Duodenal mucosa (tissue), 2 donors: ENCODE measurements at regions not wholly inside any gene's neighbourhood (a gene's known extent, or its start where the extent isn't known, plus 50 kb on each side); places are given as distances from the start of the nearest gene placed in this dataset.
"Not testable (repeated sequence)": the region's sequence is repeated elsewhere in the genome, so short reads cannot be mapped to it uniquely, and the experiment has no call there.

Source experiments
- H3K27ac ChIP-seq: one replicate; pipeline ENCODE4 v1.7.0; 2013; ENCODE audit warnings: low read depth, low read length
- H3K27me3 ChIP-seq, 2 donors: one replicate each; pipeline ENCODE4 v1.7.0; 2013; ENCODE audit warnings: low read length in 2 of 2, control low read depth in 1 of 2; ENCODE audit not compliant: insufficient read depth in 2 of 2, control insufficient read depth in 1 of 2
- H3K36me3 ChIP-seq, 2 donors: one replicate each; pipeline ENCODE4 v1.7.0; 2013; ENCODE audit warnings: low read length in 2 of 2, control low read depth in 1 of 2; ENCODE audit not compliant: insufficient read depth in 2 of 2, control insufficient read depth in 1 of 2
- H3K4me1 ChIP-seq, 2 donors: one replicate each; pipeline ENCODE4 v1.7.0; 2013; ENCODE audit warnings: low read length in 2 of 2, control low read depth in 1 of 2; ENCODE audit not compliant: insufficient read depth in 2 of 2, control insufficient read depth in 1 of 2
- H3K4me3 ChIP-seq, 2 donors: one replicate each; pipeline ENCODE4 v1.7.0; 2013; ENCODE audit warnings: low read length in 2 of 2, low read depth in 1 of 2
- H3K9ac ChIP-seq, 2 donors: one replicate each; pipeline ENCODE4 v1.7.0; 2013; ENCODE audit warnings: low read length in 2 of 2, low read depth in 1 of 2
- H3K9me3 ChIP-seq, 2 donors: one replicate each; pipeline ENCODE4 v1.7.0; 2013; ENCODE audit warnings: low read length in 2 of 2, control low read depth in 1 of 2; ENCODE audit not compliant: control insufficient read depth in 1 of 2

DNA sequence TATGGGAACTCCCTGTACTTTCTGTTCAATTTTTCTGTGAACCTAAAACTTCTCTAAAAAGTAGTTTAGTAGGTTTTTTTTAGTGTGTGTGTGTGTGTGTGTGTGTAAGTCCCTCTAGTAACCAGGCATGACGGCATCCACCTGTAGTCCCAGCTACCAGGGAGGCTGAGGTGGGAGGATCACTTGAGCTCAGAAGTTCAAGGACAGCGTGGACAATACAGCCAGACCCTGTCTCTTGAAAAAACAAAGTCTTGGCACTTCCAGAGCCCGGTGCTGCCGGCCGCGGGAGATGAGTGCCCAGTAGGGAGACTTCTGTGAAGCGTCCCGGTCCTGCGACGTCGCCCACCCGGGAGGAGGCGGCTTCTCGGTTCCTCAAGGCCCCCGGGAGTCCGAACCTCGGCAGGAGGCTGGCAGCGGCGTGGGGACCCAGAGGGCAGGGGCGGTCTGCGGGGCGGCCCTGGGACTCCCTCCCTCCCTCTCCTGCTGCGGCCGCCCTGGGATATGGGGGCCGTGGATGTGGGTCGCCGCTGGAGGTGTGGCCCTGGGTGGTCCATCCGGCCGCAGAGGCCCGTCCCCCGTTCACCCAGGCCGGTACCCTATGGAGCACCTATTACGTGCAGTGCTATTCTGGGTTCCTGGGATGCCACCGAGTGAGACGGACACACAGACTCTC, 78.0 kb upstream of the SIRPG start:
- H3K9ac ChIP-seq: no peak overlapping the region
- peaks cover 0 to 10% of the 10 kb centered on the region in 2 donors for H3K4me1 ChIP-seq
- H3K27ac ChIP-seq: no peak overlapping the region
- no peaks in the 10 kb centered on the region for H3K36me3 ChIP-seq
- H3K27me3 ChIP-seq: peaks cover 0 to 3% of the 10 kb centered on the region in 2 donors
- no peak overlapping the region for H3K4me3 ChIP-seq
- no peaks in the 10 kb centered on the region for H3K9me3 ChIP-seq

DNA sequence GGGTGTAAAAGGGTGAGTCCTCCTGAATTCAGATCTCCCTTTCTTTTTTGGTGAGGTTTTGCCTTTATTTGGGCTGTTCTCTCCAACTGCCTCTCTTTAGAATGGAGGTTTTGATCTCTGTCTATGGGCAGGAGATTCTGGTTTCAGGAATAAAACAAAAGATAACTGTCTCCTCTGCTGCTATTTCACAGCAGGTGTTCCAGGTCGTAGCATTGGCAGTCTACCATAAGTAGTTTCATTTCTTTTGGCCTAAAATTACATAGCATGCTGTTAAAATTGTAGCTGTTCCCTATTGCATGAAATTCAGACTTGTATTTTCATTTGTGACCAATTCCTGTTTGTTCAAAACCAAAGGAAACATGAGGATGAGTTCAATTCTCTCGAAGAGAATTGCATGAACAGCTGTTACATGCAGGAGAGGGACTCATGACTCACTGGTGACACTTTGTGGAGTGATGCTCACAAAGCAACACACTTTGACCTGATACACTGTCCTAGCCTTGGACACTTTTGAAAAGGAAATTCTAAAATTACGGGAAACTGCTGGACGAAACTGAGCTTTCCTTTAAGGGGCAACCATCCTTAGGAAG, 76.8 kb upstream of the SIRPG start:
- Histone ChIP-seq H3K27ac (no peak overlapping the region), H3K36me3 (no peaks in the 10 kb centered on the region), H3K9ac (no peak overlapping the region), H3K4me1 (peaks cover 0 to 10% of the 10 kb centered on the region in 2 donors), H3K4me3 (no peak overlapping the region), H3K9me3 (no peaks in the 10 kb centered on the region), H3K27me3 (peaks cover 0 to 3% of the 10 kb centered on the region in 2 donors)

GRCh38 chr20:1731828-1732375, 74.3 kb upstream of the SIRPG start:
- not testable (repeated sequence) for H3K27me3 ChIP-seq, H3K36me3 ChIP-seq, H3K9me3 ChIP-seq, H3K4me3 ChIP-seq, H3K27ac ChIP-seq, H3K9ac ChIP-seq
- peaks cover 0 to 10% of the 10 kb centered on the region in 2 donors for H3K4me1 ChIP-seq

GRCh38 chr20:1730981-1731711, 73.6 kb upstream of the SIRPG start:
- H3K9me3 ChIP-seq, H3K27ac ChIP-seq, H3K9ac ChIP-seq, H3K36me3 ChIP-seq, H3K27me3 ChIP-seq, H3K4me3 ChIP-seq: not testable (repeated sequence)
- H3K4me1 ChIP-seq: peaks cover 0 to 10% of the 10 kb centered on the region in 2 donors

DNA sequence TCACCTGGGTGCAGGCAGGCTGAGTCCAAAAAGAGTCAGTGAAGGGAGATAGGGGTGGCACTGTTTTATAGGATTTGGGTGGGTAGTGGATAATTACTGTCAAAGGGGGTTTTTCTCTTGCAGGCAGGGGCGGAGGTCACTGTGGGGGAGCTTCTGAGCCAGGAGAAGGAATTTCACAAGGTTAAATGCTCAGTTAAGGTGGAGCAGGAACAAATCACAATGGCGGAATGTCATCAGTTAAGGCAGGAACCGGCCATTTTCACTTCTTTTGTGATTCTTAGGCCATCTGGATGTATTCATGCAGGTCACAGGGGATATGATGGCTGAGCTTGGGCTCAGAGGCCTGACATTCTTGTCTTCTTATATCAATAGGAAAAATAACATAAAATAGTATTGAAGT, 69.7 kb upstream of the SIRPG start:
- H3K4me1 ChIP-seq: peaks cover 0 to 10% of the 10 kb centered on the region in 2 donors
- not testable (repeated sequence) for H3K27ac ChIP-seq, H3K27me3 ChIP-seq, H3K9me3 ChIP-seq, H3K36me3 ChIP-seq, H3K9ac ChIP-seq, H3K4me3 ChIP-seq

DNA sequence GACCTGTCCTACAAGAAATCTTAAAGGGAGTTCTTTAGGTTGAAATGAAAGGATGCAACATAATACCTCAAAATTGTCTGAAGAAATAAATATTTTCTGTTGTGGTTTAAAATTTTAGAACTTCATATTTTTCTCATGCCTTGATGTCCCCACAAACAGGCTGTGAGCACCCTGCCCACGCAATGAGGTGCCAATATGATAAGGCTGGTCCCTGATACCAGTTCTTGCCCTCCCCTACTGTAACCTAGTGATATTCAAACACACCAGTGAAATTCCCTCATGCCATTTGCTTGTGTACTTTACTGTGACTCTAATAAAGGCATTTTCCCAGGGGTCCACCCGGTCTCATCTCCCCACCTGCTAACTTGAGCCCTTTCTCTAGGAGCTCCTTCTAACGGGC, 67.3 kb upstream of the SIRPG start:
- Histone ChIP-seq H3K4me1 (no peaks in the 10 kb centered on the region), H3K27me3 (peaks cover 0 to 3% of the 10 kb centered on the region in 2 donors), H3K4me3 (no peak overlapping the region), H3K36me3 (no peaks in the 10 kb centered on the region), H3K27ac (no peak overlapping the region), H3K9me3 (no peaks in the 10 kb centered on the region), H3K9ac (no peak overlapping the region)

- Histone ChIP-seq H3K9ac (no peak overlapping the region), H3K27ac (no peak overlapping the region), H3K36me3 (no peaks in the 10 kb centered on the region), H3K27me3 (peaks cover 3 to 5% of the 10 kb centered on the region in 2 donors), H3K9me3 (no peaks in the 10 kb centered on the region), H3K4me3 (no peak overlapping the region), H3K4me1 (no peaks in the 10 kb centered on the region)
These were observed 65.0 kb upstream of the SIRPG start for GRCh38 chr20:1722513-1723050.

GRCh38 chr20:1721687-1722512, 64.3 kb upstream of the SIRPG start:
- Histone ChIP-seq H3K27me3 (peaks cover 3 to 5% of the 10 kb centered on the region in 2 donors), H3K4me1 (no peaks in the 10 kb centered on the region), H3K36me3 (no peaks in the 10 kb centered on the region), H3K9me3 (no peaks in the 10 kb centered on the region), H3K4me3 (no peak overlapping the region), H3K9ac (no peak overlapping the region), H3K27ac (no peak overlapping the region)

GRCh38 chr20:1720845-1721475, 63.4 kb upstream of the SIRPG start:
- peaks cover 3 to 5% of the 10 kb centered on the region in 2 donors for H3K27me3 ChIP-seq
- H3K9ac ChIP-seq: no peak overlapping the region
- no peaks in the 10 kb centered on the region for H3K9me3 ChIP-seq
- no peak overlapping the region for H3K27ac ChIP-seq
- no peak overlapping the region for H3K4me3 ChIP-seq
- no peaks in the 10 kb centered on the region for H3K4me1 ChIP-seq
- H3K36me3 ChIP-seq: no peaks in the 10 kb centered on the region
